Thymus (tissue), 11 donors: ENCODE measurements at regions not wholly inside any gene's neighbourhood (a gene's known extent, or its start where the extent isn't known, plus 50 kb on each side); places are given as distances from the start of the nearest gene placed in this dataset.
A peak's percentile ranks its signal among the peaks of the same experiment; 100 is the strongest.
"Not testable (repeated sequence)": the region's sequence is repeated elsewhere in the genome, so short reads cannot be mapped to it uniquely, and the experiment has no call there.

Experiments used
- DNase-seq, 9 donors: peaks; one replicate each; pipeline ENCODE4 v3.0.0-alpha.2; 2013; ENCODE audit warnings: low spot score in 9 of 9, low read depth in 6 of 9, missing footprints in 1 of 9
- H3K27ac ChIP-seq, 2 donors: one replicate each; pipeline ENCODE4 v1.5.1; 2013; ENCODE audit warnings: control low read depth in 1 of 2, low read depth in 1 of 2, low read length in 1 of 2, mild to moderate bottlenecking in 1 of 2, moderate library complexity in 1 of 2
- H3K27me3 ChIP-seq, 2 donors: one replicate each; pipeline ENCODE4 v1.5.1; 2013; ENCODE audit warnings: low read length in 1 of 2; ENCODE audit not compliant: control insufficient read depth in 2 of 2, insufficient read depth in 1 of 2
- H3K36me3 ChIP-seq, 2 donors: one replicate each; pipeline ENCODE4 v1.5.1; 2013; ENCODE audit warnings: low read length in 1 of 2, mild to moderate bottlenecking in 1 of 2, moderate library complexity in 1 of 2; ENCODE audit not compliant: control insufficient read depth in 2 of 2, insufficient read depth in 2 of 2
- H3K4me1 ChIP-seq, 2 donors: one replicate each; pipeline ENCODE4 v1.5.1; 2013; ENCODE audit warnings: low read length in 2 of 2; ENCODE audit not compliant: control insufficient read depth in 2 of 2, insufficient read depth in 2 of 2
- H3K4me3 ChIP-seq, 2 donors: one replicate each; pipeline ENCODE4 v1.5.1; 2013; ENCODE audit warnings: low read length in 2 of 2, control low read depth in 1 of 2, mild to moderate bottlenecking in 1 of 2
- H3K9me3 ChIP-seq, 2 donors: one replicate each; pipeline ENCODE4 v1.5.1; 2013; ENCODE audit warnings: low read length in 1 of 2, mild to moderate bottlenecking in 1 of 2; ENCODE audit not compliant: control insufficient read depth in 2 of 2, insufficient read depth in 1 of 2
- WGBS: extraction: QIAGEN DNeasy Blood & Tissue Kit; methylation state at CpG from one replicate; pipeline ENCODE4 v1.1.7; 2013; 5-methylcytosine and 5-hydroxymethylcytosine counted together
- donor health status: healthy.

DNA sequence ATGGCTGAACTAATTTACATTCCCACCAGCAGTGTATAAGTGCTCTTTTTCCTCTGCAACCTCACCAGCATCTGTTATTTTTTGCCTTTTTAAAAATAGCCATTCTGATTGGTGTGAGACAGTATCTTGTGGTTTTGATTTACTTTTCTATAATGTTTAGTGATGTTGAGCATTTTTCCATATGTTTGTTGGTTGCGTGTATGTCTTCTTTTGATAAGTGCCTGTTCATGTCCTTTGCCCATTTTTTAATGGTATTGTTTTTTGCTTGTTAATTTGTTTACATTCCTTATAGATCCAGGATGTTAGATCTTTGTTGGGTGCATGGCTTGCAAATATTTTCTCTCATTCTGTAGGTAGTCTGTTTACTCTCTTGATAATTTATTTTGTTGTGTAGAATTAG lies 169.9 kb downstream of the PRL start:
- DNase-seq = no peak
- WGBS = 96% methylated on average over 1 of the region's 1 CpG
- Histone ChIP-seq H3K4me1 (no peaks in the 10 kb centered on the region), H3K4me3 (no peak overlapping the region), H3K9me3 (no peaks in the 10 kb centered on the region), H3K27ac (no peak overlapping the region), H3K27me3 (no peaks in the 10 kb centered on the region), H3K36me3 (peaks cover 0 to 39% of the 10 kb centered on the region in 2 donors)

DNA sequence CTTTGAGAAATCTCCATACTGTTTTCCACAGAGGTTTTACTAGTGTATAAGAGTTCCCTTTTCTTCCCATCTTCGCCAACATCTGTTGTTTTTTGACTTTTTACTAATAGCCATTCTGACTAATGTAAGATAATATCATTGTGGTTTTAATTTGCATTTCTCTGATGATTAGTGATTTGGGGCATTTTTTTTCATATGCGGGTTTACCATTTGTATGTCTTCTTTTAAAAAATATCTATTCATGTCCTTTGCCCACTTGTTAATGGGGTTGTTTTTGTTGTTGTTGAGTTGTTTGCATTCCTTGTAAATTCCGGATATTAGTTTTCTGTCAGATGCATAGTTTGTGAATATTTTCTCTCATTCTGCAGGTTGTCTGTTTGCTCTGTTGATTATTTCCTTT lies 167.1 kb downstream of the PRL start:
- H3K36me3 ChIP-seq = peaks cover 9 to 39% of the 10 kb centered on the region in 2 donors
- DNase-seq = no peak
- 97% methylated on average over 3 of the region's 3 CpGs for WGBS
- H3K9me3 ChIP-seq = no peaks in the 10 kb centered on the region
- no peak overlapping the region for H3K27ac ChIP-seq
- no peaks in the 10 kb centered on the region for H3K4me1 ChIP-seq
- H3K27me3 ChIP-seq = no peaks in the 10 kb centered on the region
- no peak overlapping the region for H3K4me3 ChIP-seq

DNA sequence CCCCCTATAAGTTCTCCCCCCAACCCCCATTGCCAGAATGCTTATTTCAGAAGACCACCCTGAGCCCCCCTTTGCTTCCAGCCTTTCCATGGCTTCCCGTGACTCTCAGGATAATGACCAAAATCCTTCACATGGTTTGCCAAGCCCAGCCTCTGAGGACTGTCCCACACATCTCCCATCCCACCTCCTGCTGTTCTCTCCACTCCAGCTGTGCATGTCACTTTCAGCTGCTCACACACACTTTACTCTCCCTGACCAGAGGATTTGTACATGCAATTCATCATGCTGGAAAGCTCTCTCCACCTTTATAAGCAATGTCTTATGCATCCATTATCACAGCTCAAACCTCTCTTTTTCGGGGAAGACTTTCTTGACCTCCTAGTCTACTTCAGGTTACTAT lies 164.2 kb downstream of the PRL start:
- Histone ChIP-seq H3K36me3 (peaks cover 9 to 29% of the 10 kb centered on the region in 2 donors), H3K9me3 (no peaks in the 10 kb centered on the region), H3K27ac (no peak overlapping the region), H3K4me3 (no peak overlapping the region), H3K4me1 (peaks cover 7% of the 10 kb centered on the region in 2 donors), H3K27me3 (no peaks in the 10 kb centered on the region)
- WGBS = 97% methylated on average over 2 of the region's 2 CpGs
- no peak for DNase-seq

DNA sequence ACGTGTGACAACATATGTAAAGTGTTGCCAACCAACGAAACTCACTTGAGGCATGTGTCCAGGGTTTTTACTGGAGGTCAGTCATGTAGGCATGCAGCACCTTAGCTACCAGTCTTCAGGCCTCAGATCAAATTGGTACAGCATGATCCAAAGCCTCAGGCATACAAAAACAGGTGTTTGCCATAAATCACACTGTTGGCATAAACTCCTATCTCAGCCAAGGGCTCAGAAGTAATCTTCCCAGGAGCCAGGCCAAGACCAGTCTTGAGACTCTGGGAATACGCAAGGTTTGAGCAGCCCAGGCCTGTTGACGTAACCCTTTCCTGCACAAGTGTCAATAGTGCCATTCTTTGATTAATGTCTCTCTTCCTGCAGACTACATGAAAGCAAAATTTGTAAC lies 163.5 kb downstream of the PRL start:
- WGBS = over 99% methylated on average over 4 of the region's 4 CpGs
- Histone ChIP-seq H3K27ac (no peak overlapping the region), H3K27me3 (no peaks in the 10 kb centered on the region), H3K4me1 (peaks cover 7% of the 10 kb centered on the region in 2 donors), H3K4me3 (no peak overlapping the region), H3K36me3 (peaks cover 11 to 31% of the 10 kb centered on the region in 2 donors), H3K9me3 (no peaks in the 10 kb centered on the region)
- DNase-seq = no peak

DNA sequence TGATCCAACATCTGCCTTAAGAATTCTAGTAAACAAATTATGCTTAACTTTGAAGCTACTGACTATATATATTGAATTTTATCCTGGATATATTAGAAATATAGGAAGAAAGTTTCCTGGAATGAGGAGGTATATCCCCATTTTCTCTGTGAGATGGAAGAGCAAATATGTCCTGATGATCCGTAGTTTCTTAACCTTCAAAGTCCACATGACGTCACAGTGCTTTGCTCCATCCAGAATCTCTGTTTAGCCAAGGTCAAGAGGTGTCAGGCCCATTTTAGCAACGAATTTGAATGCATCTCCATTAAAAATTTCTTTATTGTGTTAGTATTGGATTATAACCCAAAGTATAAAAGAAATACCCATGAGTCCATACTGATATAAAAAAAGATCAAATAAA lies 162.5 kb downstream of the PRL start:
- no peak for DNase-seq
- no peaks in the 10 kb centered on the region for H3K9me3 ChIP-seq
- no peaks in the 10 kb centered on the region for H3K27me3 ChIP-seq
- H3K36me3 ChIP-seq = peaks cover 13 to 28% of the 10 kb centered on the region in 2 donors
- peaks cover 7% of the 10 kb centered on the region in 2 donors for H3K4me1 ChIP-seq
- no peak overlapping the region for H3K27ac ChIP-seq
- no peak overlapping the region for H3K4me3 ChIP-seq
- WGBS = 96% methylated on average over 3 of the region's 3 CpGs

DNA sequence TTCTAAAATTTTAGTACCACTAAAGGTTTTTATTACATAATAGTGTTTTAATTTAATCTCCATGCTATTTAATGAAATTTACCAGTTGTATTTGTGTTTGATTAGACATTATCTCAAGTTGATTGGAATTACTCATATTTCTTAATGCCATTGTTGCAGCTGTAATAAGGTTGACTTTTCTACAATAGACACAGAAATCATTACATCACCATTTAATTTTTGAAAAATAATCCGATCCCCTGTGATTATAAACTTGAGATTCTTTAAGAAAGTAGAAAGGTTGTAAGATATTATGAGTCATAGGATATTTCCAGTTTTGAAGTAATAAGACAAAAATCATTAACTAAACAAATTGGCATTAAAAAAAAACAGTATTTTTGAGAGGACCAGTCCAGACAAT lies 161.4 kb downstream of the PRL start:
- H3K27ac ChIP-seq = no peak overlapping the region
- peaks cover 7% of the 10 kb centered on the region in 2 donors for H3K4me1 ChIP-seq
- H3K27me3 ChIP-seq = no peaks in the 10 kb centered on the region
- H3K9me3 ChIP-seq = no peaks in the 10 kb centered on the region
- DNase-seq = no peak
- 98% methylated on average over 1 of the region's 1 CpG for WGBS
- peaks cover 13 to 28% of the 10 kb centered on the region in 2 donors for H3K36me3 ChIP-seq
- H3K4me3 ChIP-seq = no peak overlapping the region

DNA sequence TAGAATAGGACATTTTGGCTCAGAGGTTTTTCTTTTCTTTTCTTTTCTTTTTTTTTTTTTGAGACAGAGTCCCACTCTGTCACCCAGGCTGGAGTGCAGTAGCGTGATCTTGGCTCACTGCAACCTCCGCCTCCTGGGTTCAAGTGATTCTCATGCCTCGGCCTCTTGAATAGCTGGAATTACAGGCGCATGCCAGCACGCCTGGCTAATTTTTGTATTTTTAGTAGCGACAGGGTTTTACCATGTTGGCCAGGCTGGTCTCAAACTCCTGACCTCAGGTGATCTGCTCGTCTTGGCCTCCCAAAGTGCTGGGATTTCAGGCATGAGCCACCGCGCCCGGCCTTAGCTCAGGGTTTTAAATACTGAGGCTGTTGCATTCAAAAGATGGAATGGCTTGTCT lies 156.1 kb downstream of the PRL start:
- H3K27me3 ChIP-seq, H3K4me3 ChIP-seq, DNase-seq, H3K9me3 ChIP-seq: not testable (repeated sequence)
- Histone ChIP-seq H3K36me3 (peaks cover 4 to 13% of the 10 kb centered on the region in 2 donors), H3K27ac (peak overlapping the region in 1 of 2 donors; percentile 86), H3K4me1 (peaks cover 41 to 50% of the 10 kb centered on the region in 2 donors)
- WGBS = 98% methylated on average over 10 of the region's 10 CpGs

DNA sequence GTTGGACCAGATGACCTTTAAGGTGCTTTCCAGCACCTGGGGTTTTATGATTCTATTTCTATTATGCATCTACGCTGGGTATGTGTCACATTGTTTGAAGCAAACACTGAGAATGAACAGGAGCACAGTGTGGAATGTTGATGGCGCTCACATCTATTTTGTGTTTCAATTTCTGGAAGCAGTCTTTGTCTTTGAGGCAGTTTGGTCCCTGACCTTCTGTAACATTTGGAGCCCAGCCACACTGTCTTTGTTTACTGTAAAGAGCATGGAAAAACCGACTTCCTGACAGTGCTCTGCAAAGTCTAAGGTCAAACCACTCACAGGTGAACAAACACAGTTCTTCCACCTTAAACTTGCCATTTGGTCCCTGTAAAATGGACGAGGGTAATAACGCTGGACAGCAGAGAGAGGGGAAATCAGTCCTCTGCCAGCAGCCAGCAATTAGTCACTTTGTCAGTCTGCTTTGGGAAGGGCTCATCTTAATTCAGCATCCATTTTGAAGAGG lies 155.5 kb downstream of the PRL start:
- peaks cover 4 to 9% of the 10 kb centered on the region in 2 donors for H3K36me3 ChIP-seq
- 62% methylated on average over 5 of the region's 5 CpGs for WGBS
- peak overlapping the region; percentile 80 to 86 for H3K27ac ChIP-seq
- H3K9me3 ChIP-seq = no peaks in the 10 kb centered on the region
- peaks cover 42 to 54% of the 10 kb centered on the region in 2 donors for H3K4me1 ChIP-seq
- no peak overlapping the region for H3K4me3 ChIP-seq
- no peaks in the 10 kb centered on the region for H3K27me3 ChIP-seq
- DNase-seq = peak in 1 of 9 donors; percentile 60

DNA sequence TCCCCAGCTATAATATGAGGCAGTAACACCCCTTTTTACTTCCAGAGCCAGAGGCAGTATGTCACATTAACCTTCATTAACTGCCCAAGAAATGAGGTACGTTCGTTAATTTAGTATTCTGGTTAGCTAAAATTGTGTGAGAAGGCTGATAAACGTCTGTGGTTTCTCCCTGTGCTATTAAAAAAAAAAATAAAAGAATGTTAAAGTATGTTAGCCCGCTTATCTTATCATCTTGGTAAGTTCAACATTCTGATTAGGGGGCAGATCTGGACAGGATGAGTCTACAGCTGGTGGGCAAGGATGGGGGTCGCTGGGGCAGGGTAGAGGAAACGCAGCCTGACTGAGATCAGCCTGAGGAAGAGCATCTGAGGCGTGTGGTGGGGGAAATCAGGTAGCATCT lies 154.0 kb downstream of the PRL start:
- DNase-seq = peak in 2 of 9 donors; percentile 42 to 63
- WGBS = 6% methylated on average over 7 of the region's 7 CpGs
- Histone ChIP-seq H3K4me3 (no peak overlapping the region), H3K27me3 (no peaks in the 10 kb centered on the region), H3K9me3 (no peaks in the 10 kb centered on the region), H3K36me3 (peaks cover 4 to 9% of the 10 kb centered on the region in 2 donors), H3K27ac (peak overlapping the region; percentile 75 to 86), H3K4me1 (peaks cover 48 to 65% of the 10 kb centered on the region in 2 donors)
